Testis (tissue), 2 donors: ENCODE measurements at regions not wholly inside any gene's neighbourhood (a gene's known extent, or its start where the extent isn't known, plus 50 kb on each side); places are given as distances from the start of the nearest gene placed in this dataset.
"Not testable (repeated sequence)": the region's sequence is repeated elsewhere in the genome, so short reads cannot be mapped to it uniquely, and the experiment has no call there.

Experiments used
- DNase-seq: peaks from one replicate; pipeline ENCODE4 v3.0.0-alpha.2; 2019
- H3K27ac ChIP-seq, 2 donors: fragments of 200-600 bp; sonication (generic); one replicate each; pipeline ENCODE4 v1.5.1; 2019
- H3K27me3 ChIP-seq: fragments of 200-600 bp; sonication (generic); one replicate; pipeline ENCODE4 v1.5.1; 2019
- H3K36me3 ChIP-seq: fragments of 200-600 bp; sonication (generic); one replicate; pipeline ENCODE4 v1.5.1; 2017; ENCODE audit warnings: low read depth; ENCODE audit errors: missing control alignments
- H3K4me1 ChIP-seq: fragments of 200-600 bp; sonication (generic); one replicate; pipeline ENCODE4 v1.5.1; 2019
- H3K4me3 ChIP-seq, 2 donors: fragments of 200-600 bp; sonication (generic); one replicate each; pipeline ENCODE4 v1.5.1; 2017 to 2019
- H3K9me3 ChIP-seq: fragments of 200-600 bp; sonication (generic); one replicate; pipeline ENCODE4 v1.5.1; 2017
- CTCF ChIP-seq, 3 experiments: fragments of 450-650 bp in 2 of 3; fragments of 200-600 bp in 1 of 3; sonication (generic) in 1 of 3; IDR thresholded peaks; one replicate each; pipeline ENCODE4 v1.5.1; 2016 to 2019; ENCODE audit warnings: antibody characterized with exemption in 3 of 3, mild to moderate bottlenecking in 2 of 3, moderate library complexity in 1 of 3
- POLR2A ChIP-seq: fragments of 450-650 bp; IDR thresholded peaks from one replicate; pipeline ENCODE4 v1.6.1; 2017; ENCODE audit warnings: antibody characterized with exemption, mild to moderate bottlenecking, moderate library complexity
- WGBS, 2 donors: methylation state at CpG; one replicate each; pipeline ENCODE4 v1.1.5; 2018; 5-methylcytosine and 5-hydroxymethylcytosine counted together
- intact Hi-C: fragments of 100-400 bp; cut with DNase I; formaldehyde crosslinking; loops from one replicate; pipeline ENCODE4 v1.15.1; 2023; ENCODE audit warnings: low total_unique reads

DNA sequence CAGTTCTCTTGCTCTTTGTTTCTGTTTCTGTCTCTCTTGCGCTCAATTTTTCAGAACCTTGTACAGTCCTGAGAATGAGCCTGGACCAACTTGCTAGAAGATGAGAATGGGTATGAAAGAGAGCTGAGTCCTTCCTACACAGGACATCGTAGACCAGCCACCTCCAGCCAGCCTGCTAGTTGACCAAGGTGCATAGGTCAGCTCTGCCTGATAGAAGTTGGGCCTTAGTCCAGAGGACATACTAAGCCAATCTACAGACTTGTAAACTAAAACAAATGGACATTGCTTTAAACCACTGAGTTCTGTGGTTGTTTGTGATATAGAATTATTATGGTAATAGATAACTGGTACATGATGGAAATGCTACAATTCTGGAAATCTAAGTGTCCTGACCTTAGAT, 236.4 kb upstream of the ZFP64 start:
- WGBS, 2 donors: 91 to 96% methylated on average over 2 of the region's 2 CpGs
- no peak for DNase-seq

DNA sequence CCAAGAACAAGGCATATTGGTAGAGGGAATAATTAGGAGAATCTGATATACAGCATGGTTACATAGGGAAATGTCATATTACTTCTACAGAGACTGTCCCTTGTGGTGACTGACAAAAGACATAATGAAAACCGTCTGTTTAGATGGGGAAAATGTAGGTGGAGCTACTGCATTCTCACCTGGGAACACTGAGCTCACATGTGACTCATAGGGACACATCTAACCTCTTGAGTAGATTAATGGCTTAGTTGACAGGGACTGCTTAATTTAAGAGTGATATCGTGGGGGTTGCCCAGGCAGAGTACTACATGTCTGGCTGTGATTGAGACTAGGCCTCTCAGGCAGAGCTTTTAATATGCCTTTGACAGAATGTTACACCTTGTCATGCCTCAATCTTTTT, 235.3 kb upstream of the ZFP64 start:
- Histone ChIP-seq H3K4me1 (no peaks in the 10 kb centered on the region), H3K27me3 (no peaks in the 10 kb centered on the region), H3K36me3 (no peaks in the 10 kb centered on the region), H3K27ac (no peak overlapping the region), H3K9me3 (no peaks in the 10 kb centered on the region), H3K4me3 (no peak overlapping the region)
- WGBS, 2 donors: 73 to 88% methylated on average over 2 of the region's 2 CpGs
- DNase-seq: no peak
- no peak for TF ChIP-seq CTCF (IDR thresholded peaks at IDR 0.05)
- TF ChIP-seq POLR2A: no peak
- intact Hi-C loops: no loop called here

More for the DNA sequence above, 236.4 kb upstream of the ZFP64 start:
- H3K27me3 ChIP-seq: no peaks in the 10 kb centered on the region
- no peaks in the 10 kb centered on the region for H3K4me1 ChIP-seq
- intact Hi-C loops: no loop called here
- H3K4me3 ChIP-seq: no peak overlapping the region
- no peak for TF ChIP-seq POLR2A
- TF ChIP-seq CTCF (IDR thresholded peaks at IDR 0.05): no peak
- H3K9me3 ChIP-seq: no peaks in the 10 kb centered on the region
- no peak overlapping the region for H3K27ac ChIP-seq
- H3K36me3 ChIP-seq: no peaks in the 10 kb centered on the region

DNA sequence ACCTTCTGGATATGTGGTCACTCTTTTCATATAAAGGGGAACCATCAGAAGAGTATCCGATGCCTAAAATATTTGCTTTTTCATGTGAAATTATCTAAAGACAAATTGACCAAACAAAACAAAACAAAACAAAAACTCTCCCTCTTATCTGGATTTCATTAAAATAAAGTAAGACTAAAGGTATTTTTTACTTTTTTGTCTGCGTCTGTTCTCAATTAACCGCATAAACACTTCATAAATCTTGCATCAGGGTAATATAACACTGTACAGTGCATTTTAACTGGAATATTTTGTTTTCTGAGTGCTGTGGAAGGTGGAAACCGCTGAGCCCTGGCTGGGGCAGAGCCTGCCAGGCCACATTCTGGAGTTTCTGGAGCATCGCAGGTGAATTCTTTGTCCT, 234.1 kb upstream of the ZFP64 start:
- 56 to 75% methylated on average over 5 of the region's 5 CpGs for WGBS, 2 donors
- Histone ChIP-seq H3K27ac (no peak overlapping the region), H3K4me3 (no peak overlapping the region), H3K27me3 (no peaks in the 10 kb centered on the region), H3K9me3 (no peaks in the 10 kb centered on the region), H3K4me1 (no peaks in the 10 kb centered on the region), H3K36me3 (no peaks in the 10 kb centered on the region)
- intact Hi-C loops: no loop called here
- no peak for DNase-seq
- TF ChIP-seq CTCF (IDR thresholded peaks at IDR 0.05): no peak
- no peak for TF ChIP-seq POLR2A

DNA sequence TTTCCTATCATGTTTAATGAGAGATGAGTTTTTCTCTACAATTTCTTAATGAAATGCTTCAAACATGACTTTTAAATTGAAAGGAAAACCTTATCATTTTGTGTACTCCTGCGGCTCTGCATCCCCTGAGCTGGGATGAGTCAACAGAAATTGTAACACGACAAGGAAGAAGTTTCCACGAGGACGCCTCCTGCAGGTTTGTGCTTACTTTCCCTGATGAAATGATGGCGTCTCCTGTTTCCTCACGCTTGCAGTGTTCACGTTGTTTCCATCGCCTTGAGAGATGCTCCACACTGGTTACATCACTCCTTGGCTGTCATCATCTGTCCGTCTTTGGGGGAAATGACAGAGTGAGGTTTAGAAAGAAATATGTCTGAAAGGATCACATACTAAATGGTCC, 233.7 kb upstream of the ZFP64 start:
- no peak for TF ChIP-seq POLR2A
- TF ChIP-seq CTCF (IDR thresholded peaks at IDR 0.05): no peak
- Histone ChIP-seq H3K4me1 (no peaks in the 10 kb centered on the region), H3K36me3 (no peaks in the 10 kb centered on the region), H3K9me3 (no peaks in the 10 kb centered on the region), H3K4me3 (no peak overlapping the region), H3K27ac (no peak overlapping the region), H3K27me3 (no peaks in the 10 kb centered on the region)
- intact Hi-C loops: no loop called here
- 49 to 57% methylated on average over 9 of the region's 9 CpGs for WGBS, 2 donors
- DNase-seq: no peak

- intact Hi-C loops, H3K27ac ChIP-seq, H3K9me3 ChIP-seq, H3K4me3 ChIP-seq, H3K27me3 ChIP-seq, H3K36me3 ChIP-seq, H3K4me1 ChIP-seq, DNase-seq: not testable (repeated sequence)
- 79 to 84% methylated on average over 6 of the region's 6 CpGs for WGBS, 2 donors
These were observed 232.9 kb upstream of the ZFP64 start for GRCh38 chr20:52424357-52424942.

DNA sequence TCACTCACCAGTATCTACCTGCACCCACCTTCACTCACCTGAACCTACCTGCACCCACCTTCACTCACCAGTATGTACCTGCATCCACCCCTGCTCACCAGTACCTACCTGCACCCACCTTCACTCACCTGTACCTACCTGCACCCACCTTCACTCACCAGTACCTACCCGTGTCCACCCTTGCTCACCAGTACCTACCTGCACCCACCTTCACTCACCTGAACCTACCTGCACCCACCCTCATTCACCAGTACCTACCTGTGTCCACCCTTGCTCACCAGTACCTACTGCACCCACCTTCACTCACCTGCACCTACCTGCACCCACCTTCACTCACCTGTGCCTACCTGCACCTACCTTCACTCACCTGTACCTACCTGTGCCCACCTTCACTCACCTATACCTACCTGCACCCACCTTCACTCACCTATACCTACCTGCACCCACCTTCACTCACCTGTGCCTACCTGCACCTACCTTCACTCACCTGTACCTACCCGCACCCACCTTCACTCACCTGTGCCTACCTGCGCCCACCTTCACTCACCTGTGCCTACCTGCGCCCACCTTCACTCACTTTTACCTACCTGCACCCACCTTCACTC, 232.1 kb upstream of the ZFP64 start:
- H3K4me1 ChIP-seq, H3K9me3 ChIP-seq, H3K27me3 ChIP-seq, H3K27ac ChIP-seq, DNase-seq, H3K4me3 ChIP-seq, H3K36me3 ChIP-seq, intact Hi-C loops: not testable (repeated sequence)
- 60 to 89% methylated on average over 4 of the region's 4 CpGs for WGBS, 2 donors
